GDM1 (cell line): ENCODE measurements at regions not wholly inside any gene's neighbourhood (a gene's known extent, or its start where the extent isn't known, plus 50 kb on each side); places are given as distances from the start of the nearest gene placed in this dataset.
A peak's percentile ranks its signal among the peaks of the same experiment; 100 is the strongest.
"Not testable (repeated sequence)": the region's sequence is repeated elsewhere in the genome, so short reads cannot be mapped to it uniquely, and the experiment has no call there.

Experiments used
- DNase-seq: peaks from one replicate; lab custom pipeline; 2025; lab: John Stamatoyannopoulos, UW

DNA sequence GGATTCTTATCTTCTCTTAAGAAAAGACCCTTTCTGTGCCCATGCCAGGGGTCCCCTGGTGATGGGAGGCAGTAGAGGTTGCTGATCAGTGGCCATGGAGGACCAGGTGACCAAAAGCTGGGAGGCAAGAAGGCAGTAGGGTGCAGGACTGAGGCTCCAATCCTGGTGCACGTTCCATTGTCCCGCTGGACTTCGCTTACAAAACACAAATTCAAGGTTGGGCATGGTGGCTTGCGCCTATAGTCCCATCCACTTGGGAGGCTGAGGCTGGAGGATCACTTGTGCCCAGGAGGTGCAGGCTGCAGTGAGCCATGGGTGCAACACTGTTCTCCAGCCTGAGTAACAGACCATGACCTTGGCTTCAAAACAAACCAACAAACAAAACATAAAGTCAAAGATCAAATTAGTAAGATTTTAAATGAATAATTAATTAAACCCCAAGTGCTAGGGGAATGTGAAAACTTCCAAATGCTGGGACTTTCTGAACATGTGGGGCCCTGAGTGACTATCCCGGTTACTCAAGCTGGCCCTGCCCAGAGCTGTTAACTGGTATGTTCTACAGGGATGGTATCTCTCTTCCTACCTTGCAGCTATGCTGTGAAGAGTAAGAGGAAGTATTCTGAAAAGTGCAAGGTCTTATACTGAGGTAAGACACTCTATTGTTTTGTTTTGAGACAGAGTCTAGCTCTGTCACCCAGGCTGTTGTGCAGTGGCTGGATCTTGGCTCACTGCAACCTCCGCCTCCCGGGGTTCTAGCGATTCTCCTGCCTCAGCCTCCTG lies 97.6 kb downstream of the LYZL2 start:
- no peak for DNase-seq

DNA sequence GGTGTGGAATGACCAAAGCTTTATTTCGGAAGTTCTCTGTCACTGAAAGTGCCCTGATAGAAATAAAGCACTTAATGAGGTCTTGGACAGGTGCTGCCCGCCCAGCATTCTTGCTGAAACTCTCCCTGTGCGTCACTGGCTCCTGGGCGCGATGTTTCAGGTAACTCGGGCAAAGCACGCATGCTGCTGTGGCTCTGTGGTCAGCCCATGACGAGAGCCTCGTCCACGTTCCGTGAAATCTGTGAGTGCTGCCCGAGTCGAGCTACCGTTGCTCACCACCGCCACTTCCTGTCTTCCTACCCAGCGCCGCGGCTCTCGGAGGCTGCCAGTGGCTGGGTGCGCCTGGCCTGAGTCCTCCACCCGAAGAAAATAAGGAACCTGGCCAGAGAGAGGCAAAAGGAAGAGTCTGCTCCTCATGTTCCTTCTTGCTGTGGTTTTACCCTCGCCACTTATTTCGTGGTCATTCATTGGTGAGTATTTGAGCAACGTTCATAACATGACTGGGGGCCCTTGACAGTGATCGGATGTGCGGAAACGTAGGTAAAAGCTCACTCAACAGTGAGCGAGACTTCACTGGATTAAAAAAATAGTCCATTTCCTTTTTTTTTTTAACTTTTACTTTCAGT lies 95.5 kb downstream of the MAP3K8 start:
- peak; percentile 89 for DNase-seq

DNA sequence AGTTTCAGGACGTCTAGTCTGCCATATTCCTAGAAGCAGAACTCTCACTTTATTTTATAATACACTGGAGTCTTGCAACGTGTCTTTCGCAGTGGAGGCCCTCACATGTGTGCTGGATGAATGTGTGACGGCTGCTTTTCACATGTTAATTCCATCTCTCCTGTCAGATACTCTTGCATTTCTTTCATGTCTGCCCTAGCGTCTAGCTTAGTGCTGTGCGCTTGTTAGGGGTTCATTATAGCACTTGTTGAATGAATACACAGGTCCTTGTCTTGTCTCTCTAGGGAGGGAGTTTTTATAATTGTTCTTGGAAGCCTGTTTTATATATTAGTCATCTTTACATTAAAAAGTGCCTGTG lies 94.4 kb downstream of the MAP3K8 start:
- DNase-seq = no peak

DNA sequence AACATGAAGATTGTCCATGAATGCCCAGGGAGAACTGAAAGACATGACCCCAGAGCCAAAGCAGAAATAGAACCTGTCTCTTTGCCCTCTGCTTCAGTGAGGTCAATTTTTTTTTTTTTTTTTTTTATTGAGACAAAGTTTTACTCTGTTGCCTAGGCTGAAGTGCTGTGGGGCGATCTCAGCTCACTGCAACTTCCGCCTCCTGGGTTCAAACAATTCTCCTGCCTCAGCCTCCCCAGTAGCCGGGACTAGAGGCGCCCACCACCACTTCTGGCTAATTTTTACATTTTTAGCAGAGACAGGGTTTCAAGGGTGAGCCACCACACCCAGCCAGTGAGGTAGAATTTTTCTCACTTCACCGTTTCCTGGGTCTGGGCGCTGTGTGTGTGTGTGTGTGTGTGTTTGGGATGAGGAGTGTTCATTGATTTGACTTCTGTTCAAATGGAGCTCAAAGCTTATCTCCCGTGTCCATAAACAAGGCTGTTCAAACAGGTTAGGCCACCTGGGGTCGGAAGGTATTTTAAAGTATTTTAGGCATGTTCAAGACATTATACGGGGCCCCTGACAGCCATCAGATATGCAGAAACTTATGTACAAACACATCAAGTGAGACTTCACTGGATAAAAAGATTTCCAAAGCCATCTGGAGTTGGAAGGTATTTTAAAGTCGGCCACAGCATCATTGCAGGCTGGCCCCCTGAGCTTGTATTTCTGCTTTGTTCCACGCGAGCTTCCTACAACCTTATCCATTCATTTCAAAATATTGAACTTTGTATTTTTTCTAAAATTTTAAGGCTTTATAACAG lies 93.8 kb downstream of the MAP3K8 start:
- DNase-seq = no peak

DNA sequence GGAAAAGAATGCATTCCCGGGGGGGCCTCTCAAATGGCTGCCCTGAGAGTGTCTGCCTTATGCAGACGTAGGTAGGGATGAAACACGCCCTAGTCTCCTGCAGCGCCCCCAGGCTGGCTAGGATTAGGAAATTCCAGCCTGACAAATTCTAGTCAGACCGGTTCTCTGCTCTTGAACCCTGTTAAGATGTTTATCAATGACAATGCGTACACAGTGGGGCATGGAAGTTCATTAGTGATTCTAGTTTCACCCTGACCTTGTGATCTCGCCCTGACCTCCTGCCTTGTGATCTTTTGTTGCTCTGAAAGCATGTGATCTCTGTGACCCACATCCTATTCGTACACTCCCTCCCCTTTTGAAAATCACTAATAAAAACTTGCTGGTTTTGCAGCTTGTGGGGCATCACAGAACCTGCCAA lies 88.7 kb downstream of the MAP3K8 start:
- DNase-seq = not testable (repeated sequence)

DNA sequence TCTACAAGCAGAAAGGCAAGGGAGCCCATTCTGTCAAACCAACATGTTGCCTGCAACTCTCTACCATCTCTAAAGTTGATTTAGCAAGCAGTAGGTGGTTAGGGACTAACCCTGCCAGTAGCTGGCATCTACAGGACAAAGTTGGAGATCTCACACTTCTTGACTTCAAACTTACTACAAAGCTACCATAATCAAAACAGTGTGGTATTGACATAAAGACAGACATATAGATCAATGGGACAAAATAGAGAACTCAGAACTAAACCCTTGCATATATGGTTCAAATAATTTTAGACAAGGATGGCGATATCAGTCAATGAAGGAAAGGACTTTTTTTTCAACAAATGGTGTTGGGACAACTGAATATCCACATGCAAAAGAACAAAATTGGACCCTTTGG lies 84.9 kb downstream of the MAP3K8 start:
- DNase-seq = no peak
